ENCODE measurements at regions not wholly inside any gene's neighbourhood (a gene's known extent, or its start where the extent isn't known, plus 50 kb on each side); places are given as distances from the start of the nearest gene placed in this dataset.

- TF ChIP-seq CTCF (IDR thresholded peaks at IDR 0.05) (no peak), POLR2A (IDR thresholded peaks at IDR 0.05) (no peak)
Measured at GRCh38 chr1:199657449-199657848, 370.1 kb upstream of the NR5A2 start.
